ENCODE measurements at regions not wholly inside any gene's neighbourhood (a gene's known extent, or its start where the extent isn't known, plus 50 kb on each side); places are given as distances from the start of the nearest gene placed in this dataset.
A peak's percentile ranks its signal among the peaks of the same experiment; 100 is the strongest.
"Not testable (repeated sequence)": the region's sequence is repeated elsewhere in the genome, so short reads cannot be mapped to it uniquely, and the experiment has no call there.

GRCh38 chr14:106334428-106335109 lies 808.2 kb downstream of the TMEM121 start:
- H3K27ac ChIP-seq; H3K4me1 ChIP-seq; ATAC-seq; H3K36me3 ChIP-seq; intact Hi-C loops (cut with DNase I); H3K27me3 ChIP-seq (ENCODE audit: low read depth); H3K9me3 ChIP-seq; DNase-seq; H3K4me3 ChIP-seq: not testable (repeated sequence)
- TF ChIP-seq CTCF (IDR thresholded peaks at IDR 0.05) = peak; percentile 25

GRCh38 chr14:106335110-106335429 lies 808.7 kb downstream of the TMEM121 start:
- H3K9me3 ChIP-seq; H3K36me3 ChIP-seq; H3K27ac ChIP-seq; H3K27me3 ChIP-seq (ENCODE audit: low read depth); H3K4me1 ChIP-seq; ATAC-seq; H3K4me3 ChIP-seq; intact Hi-C loops (cut with DNase I); DNase-seq: not testable (repeated sequence)

- H3K4me3 ChIP-seq; H3K36me3 ChIP-seq; H3K9me3 ChIP-seq; H3K27me3 ChIP-seq (ENCODE audit: low read depth); H3K27ac ChIP-seq; DNase-seq; H3K4me1 ChIP-seq; intact Hi-C loops (cut with DNase I); ATAC-seq: not testable (repeated sequence)
Measured at GRCh38 chr14:106338775-106339174, 812.4 kb downstream of the TMEM121 start.

GRCh38 chr14:106340658-106341057 lies 814.3 kb downstream of the TMEM121 start:
- H3K4me3 ChIP-seq; DNase-seq; intact Hi-C loops (cut with DNase I); H3K27ac ChIP-seq; H3K36me3 ChIP-seq; H3K4me1 ChIP-seq; ATAC-seq; H3K27me3 ChIP-seq (ENCODE audit: low read depth); H3K9me3 ChIP-seq: not testable (repeated sequence)

- H3K36me3 ChIP-seq; H3K4me1 ChIP-seq; H3K27me3 ChIP-seq (ENCODE audit: low read depth); H3K27ac ChIP-seq; ATAC-seq; H3K4me3 ChIP-seq; H3K9me3 ChIP-seq; intact Hi-C loops (cut with DNase I); DNase-seq: not testable (repeated sequence)
Measured at GRCh38 chr14:106341161-106341560, 814.8 kb downstream of the TMEM121 start.

GRCh38 chr14:106343626-106344025 lies 817.2 kb downstream of the TMEM121 start:
- Histone ChIP-seq H3K4me3 (no peak overlapping the region), H3K27me3 (ENCODE audit: low read depth) (no peaks in the 10 kb centered on the region), H3K27ac (no peak overlapping the region), H3K9me3 (no peaks in the 10 kb centered on the region), H3K4me1 (no peaks in the 10 kb centered on the region), H3K36me3 (no peaks in the 10 kb centered on the region)
- no peak for ATAC-seq
- no peak for TF ChIP-seq CTCF (IDR thresholded peaks at IDR 0.05)
- no peak for DNase-seq
- intact Hi-C loops (cut with DNase I) = no loop called here

- H3K27ac ChIP-seq; H3K9me3 ChIP-seq; H3K36me3 ChIP-seq; H3K27me3 ChIP-seq (ENCODE audit: low read depth); H3K4me1 ChIP-seq; DNase-seq; intact Hi-C loops (cut with DNase I); H3K4me3 ChIP-seq; ATAC-seq: not testable (repeated sequence)
Measured at GRCh38 chr14:106344065-106344614, 817.8 kb downstream of the TMEM121 start.

- H3K27ac ChIP-seq; H3K4me1 ChIP-seq; ATAC-seq; H3K27me3 ChIP-seq (ENCODE audit: low read depth); H3K9me3 ChIP-seq; intact Hi-C loops (cut with DNase I); DNase-seq; H3K4me3 ChIP-seq; H3K36me3 ChIP-seq: not testable (repeated sequence)
Measured at GRCh38 chr14:106344791-106345479, 818.6 kb downstream of the TMEM121 start.

All from lower lobe of right lung (tissue), 2 donors.